GM18861 (cell line): ENCODE measurements at regions not wholly inside any gene's neighbourhood (a gene's known extent, or its start where the extent isn't known, plus 50 kb on each side); places are given as distances from the start of the nearest gene placed in this dataset.

ENCODE experiments used
- ATAC-seq: cut with Tn5 transposase; IDR thresholded peaks from one replicate; pipeline ENCODE4 v1.9.1; 2021; ENCODE audit not compliant: unreplicated experiment

- no peak for ATAC-seq
Measured at GRCh38 chr10:111493024-111493625, 416.3 kb downstream of the ADRA2A start.

GRCh38 chr10:111498560-111498959 lies 421.7 kb downstream of the ADRA2A start:
- ATAC-seq: no peak

- ATAC-seq: no peak
Measured at GRCh38 chr10:111504376-111504775, 427.5 kb downstream of the ADRA2A start.

- no peak for ATAC-seq
Measured at GRCh38 chr10:111506266-111507034, 429.6 kb downstream of the ADRA2A start.

- ATAC-seq: no peak
Measured at GRCh38 chr10:111511751-111512150, 434.9 kb downstream of the ADRA2A start.

GRCh38 chr10:111515264-111515663 lies 438.4 kb downstream of the ADRA2A start:
- ATAC-seq: no peak

- ATAC-seq: no peak
Measured at GRCh38 chr10:111515706-111516105, 438.9 kb downstream of the ADRA2A start.

GRCh38 chr10:111516144-111516543 lies 439.3 kb downstream of the ADRA2A start:
- no peak for ATAC-seq

- ATAC-seq: no peak
Measured at GRCh38 chr10:111522141-111522540, 445.3 kb downstream of the ADRA2A start.

GRCh38 chr10:111522551-111522950 lies 445.7 kb downstream of the ADRA2A start:
- ATAC-seq: no peak

GRCh38 chr10:111523016-111523415 lies 446.2 kb downstream of the ADRA2A start:
- no peak for ATAC-seq

GRCh38 chr10:111524134-111524533 lies 447.3 kb downstream of the ADRA2A start:
- ATAC-seq: no peak

- ATAC-seq: no peak
Measured at GRCh38 chr10:111525696-111526095, 448.9 kb downstream of the ADRA2A start.

- no peak for ATAC-seq
Measured at GRCh38 chr10:111531690-111532089, 454.9 kb downstream of the ADRA2A start.

- ATAC-seq: no peak
Measured at GRCh38 chr10:111532139-111532538, 455.3 kb downstream of the ADRA2A start.

- ATAC-seq: no peak
Measured at GRCh38 chr10:111539246-111539645, 462.4 kb downstream of the ADRA2A start.

- no peak for ATAC-seq
Measured at GRCh38 chr10:111543854-111544253, 467.0 kb downstream of the ADRA2A start.

- no peak for ATAC-seq
Measured at GRCh38 chr10:111545861-111546605, 469.2 kb downstream of the ADRA2A start.

- ATAC-seq: no peak
Measured at GRCh38 chr10:111548084-111548726, 471.4 kb downstream of the ADRA2A start.

GRCh38 chr10:111551001-111551400 lies 474.2 kb downstream of the ADRA2A start:
- ATAC-seq: no peak

GRCh38 chr10:111556666-111557065 lies 479.8 kb downstream of the ADRA2A start:
- no peak for ATAC-seq
